ENCODE measurements at regions not wholly inside any gene's neighbourhood (a gene's known extent, or its start where the extent isn't known, plus 50 kb on each side); places are given as distances from the start of the nearest gene placed in this dataset.
"Not testable (repeated sequence)": the region's sequence is repeated elsewhere in the genome, so short reads cannot be mapped to it uniquely, and the experiment has no call there.

GRCh38 chr2:203625701-203626100 lies 80.7 kb upstream of the CD28 start:
- TF ChIP-seq CTCF (IDR thresholded peaks at IDR 0.05; ENCODE audit: control extremely low read depth, extremely low read depth, low read depth, missing control alignments) = no peak
- CTCF ChIA-PET = no interaction called here
- no peak for DNase-seq (ENCODE audit: extremely low spot score)
- POLR2A ChIA-PET = no interaction called here

GRCh38 chr2:203626247-203626646 lies 80.2 kb upstream of the CD28 start:
- CTCF ChIA-PET; DNase-seq (ENCODE audit: extremely low spot score); POLR2A ChIA-PET: not testable (repeated sequence)

- CTCF ChIA-PET = interaction anchor here (1.8 to 3.5 kb wide), 2 partner anchors 14 to 172 kb away, joined by 4 to 10 read pairs; no protein-coding TSS in a partner anchor
- DNase-seq (ENCODE audit: extremely low spot score) = no peak
- POLR2A ChIA-PET = no interaction called here
- no peak for TF ChIP-seq CTCF (IDR thresholded peaks at IDR 0.05; ENCODE audit: control extremely low read depth, extremely low read depth, low read depth, missing control alignments)
Measured at GRCh38 chr2:203626952-203627681, 79.3 kb upstream of the CD28 start.

- CTCF ChIA-PET = interaction anchor here (1.4 to 3.5 kb wide), 2 partner anchors 9 to 17 kb away, joined by 3 to 10 read pairs; no protein-coding TSS in a partner anchor
Measured at GRCh38 chr2:203629699-203630098, 76.7 kb upstream of the CD28 start.

GRCh38 chr2:203631068-203631757 lies 75.2 kb upstream of the CD28 start:
- ChIA-PET CTCF (interaction anchor here (0.8 to 3.5 kb wide), 3 partner anchors 18 to 42 kb away, joined by 3 to 10 read pairs (median 3); no protein-coding TSS in a partner anchor), POLR2A (no interaction called here)

More at GRCh38 chr2:203629699-203630098, 76.7 kb upstream of the CD28 start:
- TF ChIP-seq CTCF (IDR thresholded peaks at IDR 0.05; ENCODE audit: control extremely low read depth, extremely low read depth, low read depth, missing control alignments) = no peak
- DNase-seq (ENCODE audit: extremely low spot score) = no peak
- POLR2A ChIA-PET = no interaction called here

GRCh38 chr2:203636588-203637470 lies 69.6 kb upstream of the CD28 start:
- POLR2A ChIA-PET = no interaction called here
- no peak for DNase-seq (ENCODE audit: extremely low spot score)
- no peak for TF ChIP-seq CTCF (IDR thresholded peaks at IDR 0.05; ENCODE audit: control extremely low read depth, extremely low read depth, low read depth, missing control alignments)
- CTCF ChIA-PET = no interaction called here

More at GRCh38 chr2:203631068-203631757, 75.2 kb upstream of the CD28 start:
- DNase-seq (ENCODE audit: extremely low spot score) = no peak
- TF ChIP-seq CTCF (IDR thresholded peaks at IDR 0.05; ENCODE audit: control extremely low read depth, extremely low read depth, low read depth, missing control alignments) = no peak

All from GM10248 (cell line).